ENCODE measurements at regions not wholly inside any gene's neighbourhood (a gene's known extent, or its start where the extent isn't known, plus 50 kb on each side); places are given as distances from the start of the nearest gene placed in this dataset.

DNA sequence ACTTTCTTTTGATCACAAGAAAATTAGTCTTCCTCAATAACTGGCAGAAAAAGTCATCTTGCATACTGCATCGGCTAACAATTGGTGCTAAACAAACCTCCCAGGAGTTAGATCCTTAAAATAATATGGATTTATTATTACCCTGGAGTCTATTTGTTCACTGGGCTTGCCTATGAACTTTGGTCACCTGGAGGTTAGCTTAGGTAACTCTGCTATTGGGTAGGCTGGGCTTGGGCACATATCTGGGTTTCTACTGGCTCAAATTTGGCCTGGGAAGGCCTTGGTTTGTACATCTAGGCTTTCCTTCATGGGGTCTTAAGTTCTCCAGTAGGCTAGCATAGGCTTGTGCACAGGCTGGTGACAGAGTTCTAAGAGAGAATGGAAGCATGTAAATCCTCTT is 279.9 kb downstream of the RASEF start:
- TF ChIP-seq, protein P1, sequence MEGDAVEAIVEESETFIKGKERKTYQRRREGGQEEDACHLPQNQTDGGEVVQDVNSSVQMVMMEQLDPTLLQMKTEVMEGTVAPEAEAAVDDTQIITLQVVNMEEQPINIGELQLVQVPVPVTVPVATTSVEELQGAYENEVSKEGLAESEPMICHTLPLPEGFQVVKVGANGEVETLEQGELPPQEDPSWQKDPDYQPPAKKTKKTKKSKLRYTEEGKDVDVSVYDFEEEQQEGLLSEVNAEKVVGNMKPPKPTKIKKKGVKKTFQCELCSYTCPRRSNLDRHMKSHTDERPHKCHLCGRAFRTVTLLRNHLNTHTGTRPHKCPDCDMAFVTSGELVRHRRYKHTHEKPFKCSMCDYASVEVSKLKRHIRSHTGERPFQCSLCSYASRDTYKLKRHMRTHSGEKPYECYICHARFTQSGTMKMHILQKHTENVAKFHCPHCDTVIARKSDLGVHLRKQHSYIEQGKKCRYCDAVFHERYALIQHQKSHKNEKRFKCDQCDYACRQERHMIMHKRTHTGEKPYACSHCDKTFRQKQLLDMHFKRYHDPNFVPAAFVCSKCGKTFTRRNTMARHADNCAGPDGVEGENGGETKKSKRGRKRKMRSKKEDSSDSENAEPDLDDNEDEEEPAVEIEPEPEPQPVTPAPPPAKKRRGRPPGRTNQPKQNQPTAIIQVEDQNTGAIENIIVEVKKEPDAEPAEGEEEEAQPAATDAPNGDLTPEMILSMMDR (IDR thresholded peaks at IDR 0.05; ENCODE audit: low read depth, low read length), result no peak
- no peak overlapping the region for H3K4me3 ChIP-seq (ENCODE audit: low read depth, low read length)

DNA sequence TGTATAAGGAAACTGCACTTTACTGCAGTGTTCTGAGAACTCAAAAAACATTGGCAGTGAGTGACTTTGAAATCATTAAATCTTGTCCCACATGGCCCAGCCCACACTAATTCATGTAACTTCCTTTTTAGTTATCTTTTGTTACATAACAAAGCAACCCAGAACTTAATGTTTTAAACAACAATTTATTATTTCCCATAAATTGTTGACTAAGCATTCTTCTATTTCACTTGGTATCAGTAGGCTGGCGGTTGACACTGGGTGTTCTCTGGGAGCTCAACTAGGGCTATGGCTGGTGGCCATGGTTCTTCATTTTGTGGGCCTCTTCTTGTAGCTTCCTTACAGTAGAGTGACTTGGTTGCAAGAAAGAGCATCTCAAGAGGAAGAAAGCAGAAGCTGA is 278.4 kb downstream of the RASEF start:
- TF ChIP-seq, protein P1 (IDR thresholded peaks at IDR 0.05; ENCODE audit: low read depth, low read length), result no peak
- no peak overlapping the region for H3K4me3 ChIP-seq (ENCODE audit: low read depth, low read length)

DNA sequence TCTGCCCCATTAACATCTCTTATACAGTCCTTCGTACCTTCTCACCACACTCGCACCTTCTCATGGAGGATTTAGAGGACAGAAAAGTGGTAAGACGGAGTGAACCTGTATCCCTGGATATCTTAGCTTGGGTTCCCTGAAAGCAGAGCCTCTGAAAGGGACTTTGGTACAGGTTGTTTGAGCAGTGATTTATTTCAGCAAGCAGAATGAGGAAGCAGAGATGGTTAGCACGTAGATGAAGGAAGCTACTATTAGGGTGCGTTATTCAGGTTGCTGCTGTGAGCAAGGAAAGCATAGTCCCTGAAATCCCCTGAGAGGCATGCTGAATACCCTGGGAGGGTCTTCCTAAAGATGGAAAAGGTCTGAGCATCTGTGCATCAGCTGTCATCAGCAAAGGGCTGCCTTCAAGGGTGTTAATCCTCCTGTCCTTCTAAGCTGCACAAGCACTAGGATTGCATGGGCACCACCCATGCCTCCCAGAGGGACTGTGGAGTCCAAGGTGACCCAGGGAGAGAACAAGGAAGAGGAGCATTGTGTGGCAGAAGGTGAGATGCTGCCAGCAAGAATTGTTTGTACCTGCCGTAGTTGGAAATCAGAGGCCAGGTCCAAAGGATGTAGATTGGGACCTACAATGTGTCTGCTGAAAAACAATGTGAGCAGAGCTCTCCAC is 273.7 kb downstream of the RASEF start:
- TF ChIP-seq, protein P1 (IDR thresholded peaks at IDR 0.05; ENCODE audit: low read depth, low read length), result no peak
- no peak overlapping the region for H3K4me3 ChIP-seq (ENCODE audit: low read depth, low read length)

DNA sequence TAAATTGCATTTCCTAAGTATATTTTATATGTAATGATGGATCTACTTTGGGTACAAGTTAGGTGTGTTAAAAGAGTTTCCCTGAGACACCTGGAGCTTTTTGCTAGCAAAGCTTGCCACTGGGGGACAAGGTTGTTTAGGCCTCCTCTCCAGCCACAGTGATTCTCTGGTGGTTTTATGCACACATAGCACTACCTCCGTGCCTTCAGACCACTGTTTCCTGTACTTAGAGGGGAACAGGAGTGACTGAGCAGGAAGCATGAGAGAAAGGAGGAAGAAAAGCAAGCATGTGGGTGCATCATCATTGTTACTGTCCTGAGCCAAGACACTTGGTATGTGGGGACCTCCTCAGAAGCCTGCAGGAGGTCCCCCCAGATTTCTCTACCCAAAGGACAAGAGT is 272.1 kb downstream of the RASEF start:
- TF ChIP-seq, protein P1 (IDR thresholded peaks at IDR 0.05; ENCODE audit: low read depth, low read length), result no peak
- H3K4me3 ChIP-seq (ENCODE audit: low read depth, low read length), result no peak overlapping the region

DNA sequence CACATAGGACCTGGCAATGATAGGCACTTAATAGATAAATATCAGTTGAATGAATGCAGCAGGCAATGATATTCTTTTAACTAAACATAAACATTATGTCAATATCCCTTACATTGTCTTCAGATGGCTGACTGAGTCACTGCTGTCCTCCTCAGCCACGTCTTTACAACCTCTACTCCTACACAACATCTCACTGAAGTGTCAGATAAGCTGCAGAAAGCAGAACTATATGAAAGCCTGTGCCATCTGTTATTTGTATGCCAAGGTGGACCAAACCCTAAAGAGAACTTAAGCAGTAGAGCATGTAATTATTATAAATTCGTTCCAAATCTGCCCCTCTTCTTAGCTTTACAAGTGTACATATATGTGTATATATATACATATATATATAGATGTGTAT is 271.2 kb downstream of the RASEF start:
- TF ChIP-seq, protein P1 (IDR thresholded peaks at IDR 0.05; ENCODE audit: low read depth, low read length), result no peak
- H3K4me3 ChIP-seq (ENCODE audit: low read depth, low read length), result no peak overlapping the region

DNA sequence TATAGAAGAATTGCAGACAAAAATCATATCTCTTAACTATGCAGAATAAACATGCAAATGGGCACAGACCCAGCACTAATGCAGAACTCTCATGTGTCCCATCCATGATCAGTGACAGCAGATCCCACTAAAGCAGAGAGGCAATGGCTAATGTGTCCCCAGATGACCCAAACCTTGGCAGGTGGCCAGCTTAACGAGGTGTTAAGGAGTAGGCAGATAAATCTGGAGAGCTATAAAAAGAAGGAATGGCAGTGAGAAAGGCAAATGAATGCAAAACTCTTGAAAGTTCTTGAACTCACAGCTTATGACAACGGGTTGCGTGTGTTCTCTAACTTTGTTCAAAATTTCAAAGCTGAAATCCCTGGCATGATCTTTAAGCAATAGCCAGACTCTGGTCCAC is 265.4 kb downstream of the RASEF start:
- H3K4me3 ChIP-seq (ENCODE audit: low read depth, low read length), result no peak overlapping the region
- TF ChIP-seq, protein P1 (IDR thresholded peaks at IDR 0.05; ENCODE audit: low read depth, low read length), result no peak

DNA sequence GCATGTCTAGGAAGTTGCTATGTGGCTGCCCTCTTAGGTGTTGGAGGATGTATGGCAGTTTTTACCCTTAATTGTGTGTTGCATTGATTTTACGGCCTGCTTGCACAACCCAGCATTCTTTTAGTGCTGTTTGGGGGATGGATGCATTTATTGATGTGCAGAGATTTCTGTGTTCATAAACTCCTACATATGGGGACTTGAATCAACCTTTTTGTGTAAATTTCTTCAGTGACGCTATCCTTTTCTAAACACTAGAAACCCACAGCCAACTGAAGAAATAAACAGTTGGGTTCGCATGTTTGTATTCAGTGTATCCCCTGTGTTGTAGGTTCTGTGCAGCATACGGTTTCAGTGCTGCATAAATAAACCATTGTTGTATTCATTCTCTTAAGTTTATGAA is 263.7 kb downstream of the RASEF start:
- TF ChIP-seq, protein P1 (IDR thresholded peaks at IDR 0.05; ENCODE audit: low read depth, low read length), result no peak
- no peak overlapping the region for H3K4me3 ChIP-seq (ENCODE audit: low read depth, low read length)

All from WI38 (cell line).